A549 (cell line): ENCODE measurements at regions not wholly inside any gene's neighbourhood (a gene's known extent, or its start where the extent isn't known, plus 50 kb on each side); places are given as distances from the start of the nearest gene placed in this dataset.
A peak's percentile ranks its signal among the peaks of the same experiment; 100 is the strongest.

Experiments
- CTCF ChIP-seq: fragments of >200 bp; sonication (Bioruptor Twin); formaldehyde crosslinking; IDR thresholded peaks from 3 replicates; pipeline ENCODE4 v1.5.1; 2016
- E2F6 ChIP-seq: IDR thresholded peaks from 2 replicates; pipeline ENCODE4 v1.6.1; 2012; ENCODE audit warnings: low read depth, borderline replicate concordance
- HDAC2 ChIP-seq: fragments of 200-600 bp; sonication (generic); IDR thresholded peaks from 2 replicates; pipeline ENCODE4 v1.6.1; 2016
- JUN ChIP-seq, 2 experiments: fragments of >200 bp; sonication (Bioruptor Twin); formaldehyde crosslinking; IDR thresholded peaks; 2 replicates in 1 of 2; 3 replicates in 1 of 2; pipeline ENCODE4 v1.6.1; 2016 to 2017
- KDM1A ChIP-seq: fragments of 200-600 bp; sonication (generic); IDR thresholded peaks from 2 replicates; pipeline ENCODE4 v1.6.1; 2016; ENCODE audit warnings: low read depth, mild to moderate bottlenecking
- MAFK ChIP-seq: fragments of 450-650 bp; IDR thresholded peaks from 2 replicates; pipeline ENCODE4 v1.6.1; 2014; ENCODE audit not compliant: partially characterized antibody
- MAX ChIP-seq: IDR thresholded peaks from 2 replicates; pipeline ENCODE4 v1.6.1; 2012
- NPAS2 ChIP-seq: fragments of 250-450 bp; sonication (Bioruptor Pico); IDR thresholded peaks from 2 replicates; pipeline ENCODE4 v1.8.0; 2022; ENCODE audit warnings: mild to moderate bottlenecking, moderate library complexity, borderline replicate concordance
- POLR2A ChIP-seq: IDR thresholded peaks from 2 replicates; pipeline ENCODE4 v1.6.1; 2012; ENCODE audit warnings: mild to moderate bottlenecking, low read length
- RARB ChIP-seq: fragments of 250-450 bp; sonication (Bioruptor Pico); IDR thresholded peaks from 2 replicates; pipeline ENCODE4 v1.8.0; 2021; ENCODE audit warnings: mild to moderate bottlenecking, moderate library complexity
- RFX5 ChIP-seq: fragments of 450-650 bp; IDR thresholded peaks from 2 replicates; pipeline ENCODE4 v1.7.1; 2014; ENCODE audit warnings: antibody characterized with exemption, mild to moderate bottlenecking, moderate library complexity
- USF2 ChIP-seq: fragments of 450-650 bp; IDR thresholded peaks from 2 replicates; pipeline ENCODE4 v1.6.1; 2014; ENCODE audit warnings: antibody characterized with exemption
- ZC3H11A ChIP-seq: fragments of 450-650 bp; IDR thresholded peaks from 2 replicates; pipeline ENCODE4 v1.6.1; 2014; ENCODE audit warnings: antibody characterized with exemption, mild to moderate bottlenecking

- TF ChIP-seq CTCF (peak; percentile 72), USF2 (no peak), POLR2A (no peak), HDAC2 (no peak), MAX (no peak), E2F6 (no peak), RARB (CRISPR knock-in tag) (no peak), KDM1A (no peak), RFX5 (no peak), ZC3H11A (no peak), NPAS2 (CRISPR knock-in tag) (no peak), MAFK (no peak), JUN (IDR thresholded peaks at IDR 0.05) (no peak)
Observed at GRCh38 chr6:18323935-18324705, 59.8 kb upstream of the DEK start.
